Naive thymus-derived CD4-positive, alpha-beta T cell (primary cell): ENCODE measurements at regions not wholly inside any gene's neighbourhood (a gene's known extent, or its start where the extent isn't known, plus 50 kb on each side); places are given as distances from the start of the nearest gene placed in this dataset.

Source experiments
- ATAC-seq: fragments of 150-1000 bp; cut with Tn5 transposase; 2 replicates; pipeline ENCODE4 v1.10.0; 2021; ENCODE audit warnings: mild to moderate bottlenecking, moderate library complexity
- CTCF ChIA-PET: fragments of 350-600 bp; sonication (Branson Sonifier 250); formaldehyde crosslinking; loops from one replicate; lab custom pipeline; 2021; ENCODE audit warnings: antibody characterized with exemption; lab: Charles Lee
- POLR2A ChIA-PET: fragments of 350-600 bp; sonication (Branson Sonifier 250); formaldehyde crosslinking; loops from one replicate; lab custom pipeline; 2021; ENCODE audit warnings: antibody characterized with exemption, inconsistent platforms; lab: Charles Lee
- DNase-seq, 9 donors: peaks; one replicate each; pipeline versions ENCODE4 v3.0.0 to v3.0.0-alpha.2; 2020 to 2022; ENCODE audit warnings: mixed read lengths in 1 of 9
- H3K27ac ChIP-seq: one replicate; pipeline ENCODE4 v1.7.0; 2013; ENCODE audit warnings: mild to moderate bottlenecking, low read depth, low read length, moderate library complexity
- H3K27me3 ChIP-seq, 2 donors: one replicate each; pipeline ENCODE4 v1.7.0; 2013; ENCODE audit warnings: low read length in 2 of 2, mild to moderate bottlenecking in 2 of 2, moderate library complexity in 2 of 2; ENCODE audit not compliant: control insufficient read depth in 2 of 2, insufficient read depth in 2 of 2
- H3K36me3 ChIP-seq, 3 experiments: 1 replicate in 2 of 3; 2 replicates in 1 of 3; pipeline ENCODE4 v1.7.0; 2013; ENCODE audit warnings: low read length in 3 of 3, mild to moderate bottlenecking in 3 of 3, moderate library complexity in 1 of 3; ENCODE audit not compliant: insufficient read depth in 3 of 3, control insufficient read depth in 2 of 3
- H3K4me1 ChIP-seq, 2 donors: one replicate each; pipeline ENCODE4 v1.7.0; 2013; ENCODE audit warnings: low read length in 2 of 2, mild to moderate bottlenecking in 2 of 2, moderate library complexity in 1 of 2; ENCODE audit not compliant: control insufficient read depth in 2 of 2, insufficient read depth in 2 of 2
- H3K4me3 ChIP-seq: 2 replicates; pipeline ENCODE4 v1.7.0; 2013; ENCODE audit warnings: mild to moderate bottlenecking, low read length
- H3K9me3 ChIP-seq, 3 experiments: 1 replicate in 2 of 3; 2 replicates in 1 of 3; pipeline ENCODE4 v1.7.0; 2013; ENCODE audit warnings: low read length in 3 of 3; ENCODE audit not compliant: control insufficient read depth in 2 of 3
- H3K27ac Mint-ChIP-seq, 9 donors: one replicate each; pipeline ENCODE4 v1.8.0; 2020 to 2022; ENCODE audit warnings: mixed read lengths in 9 of 9, mild to moderate bottlenecking in 8 of 9, moderate library complexity in 5 of 9, inconsistent platforms in 2 of 9
- H3K27me3 Mint-ChIP-seq, 5 donors: one replicate each; pipeline ENCODE4 v1.8.0; 2021 to 2022; ENCODE audit warnings: mixed read lengths in 5 of 5, mild to moderate bottlenecking in 1 of 5
- H3K36me3 Mint-ChIP-seq, 5 donors: one replicate each; pipeline ENCODE4 v1.8.0; 2020 to 2022; ENCODE audit warnings: mixed read lengths in 5 of 5, mild to moderate bottlenecking in 3 of 5, inconsistent platforms in 1 of 5
- H3K4me1 Mint-ChIP-seq, 7 donors: one replicate each; pipeline ENCODE4 v1.8.0; 2020 to 2022; ENCODE audit warnings: mixed read lengths in 7 of 7, mild to moderate bottlenecking in 3 of 7, inconsistent platforms in 1 of 7
- H3K4me3 Mint-ChIP-seq, 10 donors: one replicate each; pipeline ENCODE4 v1.8.0; 2020 to 2022; ENCODE audit warnings: mild to moderate bottlenecking in 10 of 10, mixed read lengths in 10 of 10, moderate library complexity in 6 of 10, inconsistent platforms in 2 of 10
- H3K9me3 Mint-ChIP-seq, 11 donors: one replicate each; pipeline ENCODE4 v1.8.0; 2020 to 2022; ENCODE audit warnings: mixed read lengths in 11 of 11, mild to moderate bottlenecking in 4 of 11, inconsistent platforms in 1 of 11, moderate library complexity in 1 of 11
- intact Hi-C, 2 donors: fragments of 100-400 bp; cut with micrococcal nuclease; formaldehyde crosslinking; loops; one replicate each; pipeline ENCODE4 v1.15.1; 2023

DNA sequence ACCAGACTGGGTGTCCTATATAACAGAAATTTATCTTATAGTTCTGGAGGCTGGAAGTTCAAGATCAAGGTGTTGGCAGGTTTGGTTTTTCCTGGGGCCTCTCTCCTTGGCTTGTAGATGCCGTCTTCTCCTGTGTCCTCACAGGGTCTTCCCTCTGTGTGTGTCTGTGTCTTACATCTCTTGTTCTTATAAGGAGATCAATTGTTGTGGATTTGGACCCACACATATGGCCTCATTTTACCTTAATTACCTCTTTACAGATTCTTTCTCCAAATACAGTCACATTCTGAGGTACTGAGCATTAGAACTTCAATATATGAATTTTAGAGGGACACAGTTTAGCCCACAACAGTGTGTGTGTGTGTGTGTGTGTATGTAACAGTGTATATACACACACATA, 74.5 kb downstream of the EDN1 start:
- Histone ChIP-seq H3K4me3 (no peak overlapping the region), H3K27ac (no peak overlapping the region), H3K27me3 (no peaks in the 10 kb centered on the region), H3K9me3 (no peaks in the 10 kb centered on the region), H3K4me1 (no peaks in the 10 kb centered on the region), H3K36me3 (no peaks in the 10 kb centered on the region)
- ChIA-PET POLR2A (no interaction called here), CTCF (no interaction called here)
- H3K4me1 Mint-ChIP-seq: no peaks in the 10 kb centered on the region
- H3K4me3 Mint-ChIP-seq: no peak overlapping the region
- H3K27ac Mint-ChIP-seq: no peak overlapping the region
- no peaks in the 10 kb centered on the region for H3K36me3 Mint-ChIP-seq
- intact Hi-C loops: no loop called here
- H3K27me3 Mint-ChIP-seq: peaks cover 0 to 23% (median 13%) of the 10 kb centered on the region in 5 donors
- H3K9me3 Mint-ChIP-seq: no peaks in the 10 kb centered on the region
- ATAC-seq: no peak
- DNase-seq: no peak

GRCh38 chr6:12366731-12367130, 76.6 kb downstream of the EDN1 start:
- no peak overlapping the region for H3K4me3 ChIP-seq
- H3K27me3 ChIP-seq: no peaks in the 10 kb centered on the region
- DNase-seq (no peak), ATAC-seq (no peak)
- ChIA-PET CTCF (no interaction called here), POLR2A (no interaction called here)
- H3K4me1 ChIP-seq: no peaks in the 10 kb centered on the region
- H3K27ac ChIP-seq: no peak overlapping the region
- H3K9me3 ChIP-seq: no peaks in the 10 kb centered on the region
- no peaks in the 10 kb centered on the region for H3K4me1 Mint-ChIP-seq
- intact Hi-C loops: no loop called here
- H3K36me3 Mint-ChIP-seq: no peaks in the 10 kb centered on the region
- no peak overlapping the region for H3K4me3 Mint-ChIP-seq
- H3K27ac Mint-ChIP-seq: no peak overlapping the region
- peaks cover 4 to 23% (median 20%) of the 10 kb centered on the region in 5 donors for H3K27me3 Mint-ChIP-seq
- H3K36me3 ChIP-seq: no peaks in the 10 kb centered on the region
- H3K9me3 Mint-ChIP-seq: peaks cover 0 to 2% (median 0%) of the 10 kb centered on the region in 11 donors

- no peaks in the 10 kb centered on the region for H3K4me1 Mint-ChIP-seq
- intact Hi-C loops: no loop called here
- H3K27me3 Mint-ChIP-seq: peaks cover 4 to 23% (median 20%) of the 10 kb centered on the region in 5 donors
- H3K36me3 Mint-ChIP-seq: no peaks in the 10 kb centered on the region
- ATAC-seq (no peak), DNase-seq (no peak)
- no peaks in the 10 kb centered on the region for H3K36me3 ChIP-seq
- H3K9me3 Mint-ChIP-seq: peaks cover 0 to 2% (median 0%) of the 10 kb centered on the region in 11 donors
- H3K4me3 Mint-ChIP-seq: no peak overlapping the region
- ChIA-PET POLR2A (no interaction called here), CTCF (no interaction called here)
- no peak overlapping the region for H3K27ac ChIP-seq
- H3K9me3 ChIP-seq: no peaks in the 10 kb centered on the region
- H3K27me3 ChIP-seq: no peaks in the 10 kb centered on the region
- H3K27ac Mint-ChIP-seq: no peak overlapping the region
- H3K4me3 ChIP-seq: no peak overlapping the region
- H3K4me1 ChIP-seq: no peaks in the 10 kb centered on the region
These were observed 77.3 kb downstream of the EDN1 start for GRCh38 chr6:12367412-12367811.

DNA sequence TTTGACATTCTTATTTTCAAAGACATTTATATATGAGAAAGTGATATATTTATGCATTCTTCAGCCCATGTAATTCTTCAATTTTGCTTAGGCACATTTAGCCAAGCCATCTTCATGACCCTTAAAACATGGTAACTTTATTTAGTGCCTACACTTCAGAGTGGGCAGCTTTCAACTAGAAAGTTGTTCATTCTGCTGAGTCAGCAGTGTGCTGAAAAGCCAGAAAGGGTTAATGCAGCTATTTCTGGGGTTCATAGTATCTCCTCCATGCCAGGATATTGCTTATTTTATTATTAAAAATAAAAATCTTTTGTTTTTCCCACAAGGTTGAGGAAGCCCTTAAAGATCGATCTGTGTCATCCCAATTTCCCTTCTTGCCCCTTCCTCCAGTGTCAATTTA, 79.2 kb downstream of the EDN1 start:
- Histone ChIP-seq H3K27me3 (no peaks in the 10 kb centered on the region), H3K9me3 (no peaks in the 10 kb centered on the region), H3K4me1 (no peaks in the 10 kb centered on the region), H3K4me3 (no peak overlapping the region), H3K27ac (no peak overlapping the region), H3K36me3 (no peaks in the 10 kb centered on the region)
- ChIA-PET POLR2A (no interaction called here), CTCF (no interaction called here)
- intact Hi-C loops: no loop called here
- no peak for DNase-seq
- H3K27ac Mint-ChIP-seq: no peak overlapping the region
- no peak for ATAC-seq
- H3K9me3 Mint-ChIP-seq: peaks cover 0 to 2% (median 0%) of the 10 kb centered on the region in 11 donors
- H3K4me1 Mint-ChIP-seq: no peaks in the 10 kb centered on the region
- H3K4me3 Mint-ChIP-seq: no peak overlapping the region
- H3K36me3 Mint-ChIP-seq: no peaks in the 10 kb centered on the region
- H3K27me3 Mint-ChIP-seq: peaks cover 4 to 28% (median 17%) of the 10 kb centered on the region in 5 donors

GRCh38 chr6:12369781-12370262, 79.7 kb downstream of the EDN1 start:
- H3K27ac Mint-ChIP-seq: no peak overlapping the region
- no peaks in the 10 kb centered on the region for H3K36me3 ChIP-seq
- H3K4me1 Mint-ChIP-seq: no peaks in the 10 kb centered on the region
- DNase-seq (no peak), ATAC-seq (peak; percentile 83)
- H3K36me3 Mint-ChIP-seq: no peaks in the 10 kb centered on the region
- H3K27me3 ChIP-seq: no peaks in the 10 kb centered on the region
- no peak overlapping the region for H3K4me3 ChIP-seq
- POLR2A ChIA-PET: no interaction called here
- no peaks in the 10 kb centered on the region for H3K9me3 ChIP-seq
- peaks cover 4 to 28% (median 17%) of the 10 kb centered on the region in 5 donors for H3K27me3 Mint-ChIP-seq
- H3K4me3 Mint-ChIP-seq: no peak overlapping the region
- H3K4me1 ChIP-seq: no peaks in the 10 kb centered on the region
- CTCF ChIA-PET: no interaction called here
- H3K27ac ChIP-seq: no peak overlapping the region
- H3K9me3 Mint-ChIP-seq: peaks cover 0 to 2% (median 0%) of the 10 kb centered on the region in 11 donors
- intact Hi-C loops: no loop called here

- intact Hi-C loops: no loop called here
- POLR2A ChIA-PET: no interaction called here
- no peaks in the 10 kb centered on the region for H3K4me1 Mint-ChIP-seq
These were observed 81.0 kb downstream of the EDN1 start for GRCh38 chr6:12371151-12371550.

GRCh38 chr6:12371641-12372146, 81.5 kb downstream of the EDN1 start:
- H3K36me3 Mint-ChIP-seq: no peaks in the 10 kb centered on the region
- Histone ChIP-seq H3K36me3 (no peaks in the 10 kb centered on the region), H3K27ac (no peak overlapping the region), H3K9me3 (no peaks in the 10 kb centered on the region), H3K4me1 (no peaks in the 10 kb centered on the region), H3K27me3 (no peaks in the 10 kb centered on the region), H3K4me3 (no peak overlapping the region)
- no peaks in the 10 kb centered on the region for H3K4me1 Mint-ChIP-seq
- ChIA-PET POLR2A (no interaction called here), CTCF (interaction anchor here (0.6 kb wide), 1 partner anchor 582 kb away, joined by 3 read pairs; no protein-coding TSS in a partner anchor)
- DNase-seq (no peak), ATAC-seq (no peak)
- intact Hi-C loops: no loop called here
- no peak overlapping the region for H3K27ac Mint-ChIP-seq
- H3K27me3 Mint-ChIP-seq: peaks cover 6 to 31% (median 25%) of the 10 kb centered on the region in 5 donors
- H3K4me3 Mint-ChIP-seq: no peak overlapping the region
- peaks cover 0 to 2% (median 0%) of the 10 kb centered on the region in 11 donors for H3K9me3 Mint-ChIP-seq

More at GRCh38 chr6:12371151-12371550, 81.0 kb downstream of the EDN1 start:
- no peak overlapping the region for H3K27ac Mint-ChIP-seq
- H3K4me3 Mint-ChIP-seq: no peak overlapping the region
- H3K9me3 Mint-ChIP-seq: peaks cover 0 to 2% (median 0%) of the 10 kb centered on the region in 11 donors
- H3K36me3 ChIP-seq: no peaks in the 10 kb centered on the region
- no peak for ATAC-seq
- no peak overlapping the region for H3K27ac ChIP-seq
- H3K27me3 ChIP-seq: no peaks in the 10 kb centered on the region
- H3K27me3 Mint-ChIP-seq: peaks cover 5 to 28% (median 26%) of the 10 kb centered on the region in 5 donors
- H3K36me3 Mint-ChIP-seq: no peaks in the 10 kb centered on the region
- DNase-seq: no peak
- H3K4me1 ChIP-seq: no peaks in the 10 kb centered on the region
- no peaks in the 10 kb centered on the region for H3K9me3 ChIP-seq
- CTCF ChIA-PET: no interaction called here
- no peak overlapping the region for H3K4me3 ChIP-seq
